ENCODE measurements at regions not wholly inside any gene's neighbourhood (a gene's known extent, or its start where the extent isn't known, plus 50 kb on each side); places are given as distances from the start of the nearest gene placed in this dataset.

- DNase-seq: no peak
These were observed 345.2 kb downstream of the GPR37 start for GRCh38 chr7:124420367-124420766.

GRCh38 chr7:124413029-124413428 lies 352.6 kb downstream of the GPR37 start:
- DNase-seq: no peak

GRCh38 chr7:124412531-124412930 lies 353.1 kb downstream of the GPR37 start:
- no peak for DNase-seq

GRCh38 chr7:124411796-124412195 lies 353.8 kb downstream of the GPR37 start:
- peak in 1 of 14 donors; percentile 2 for DNase-seq

GRCh38 chr7:124403587-124403986 lies 362.0 kb downstream of the GPR37 start:
- DNase-seq: no peak

- DNase-seq: no peak
These were observed 362.5 kb downstream of the GPR37 start for GRCh38 chr7:124403112-124403511.

GRCh38 chr7:124399941-124400340 lies 365.7 kb downstream of the GPR37 start:
- no peak for DNase-seq

GRCh38 chr7:124398937-124399552 lies 366.2 kb upstream of the TMEM229A start:
- no peak for DNase-seq

- no peak for DNase-seq
These were observed 364.3 kb upstream of the TMEM229A start for GRCh38 chr7:124397134-124397533.

GRCh38 chr7:124390301-124390700 lies 357.4 kb upstream of the TMEM229A start:
- peak in 1 of 14 donors; percentile 4 for DNase-seq

- no peak for DNase-seq
These were observed 355.9 kb upstream of the TMEM229A start for GRCh38 chr7:124388751-124389150.

- DNase-seq: no peak
These were observed 354.2 kb upstream of the TMEM229A start for GRCh38 chr7:124387056-124387455.

GRCh38 chr7:124379296-124379695 lies 346.4 kb upstream of the TMEM229A start:
- DNase-seq: no peak

GRCh38 chr7:124376111-124376510 lies 343.2 kb upstream of the TMEM229A start:
- DNase-seq: no peak

GRCh38 chr7:124375391-124375790 lies 342.5 kb upstream of the TMEM229A start:
- no peak for DNase-seq

- DNase-seq: no peak
These were observed 336.4 kb upstream of the TMEM229A start for GRCh38 chr7:124369310-124369709.

- DNase-seq: no peak
These were observed 333.3 kb upstream of the TMEM229A start for GRCh38 chr7:124366118-124366517.

GRCh38 chr7:124364283-124364682 lies 331.4 kb upstream of the TMEM229A start:
- no peak for DNase-seq

- peak in 1 of 14 donors; percentile 79 for DNase-seq
These were observed 321.3 kb upstream of the TMEM229A start for GRCh38 chr7:124354201-124354600.

GRCh38 chr7:124351950-124352349 lies 319.1 kb upstream of the TMEM229A start:
- peak in 4 of 14 donors; percentile 3 to 95 (median 9) for DNase-seq

- no peak for DNase-seq
These were observed 316.6 kb upstream of the TMEM229A start for GRCh38 chr7:124349443-124349842.

GRCh38 chr7:124338861-124339260 lies 306.0 kb upstream of the TMEM229A start:
- DNase-seq: no peak

- DNase-seq: peak in 1 of 14 donors; percentile 63
These were observed 298.0 kb upstream of the TMEM229A start for GRCh38 chr7:124330731-124331407.

GRCh38 chr7:124328774-124329173 lies 295.9 kb upstream of the TMEM229A start:
- DNase-seq: no peak
